Activated effector memory CD4-positive, alpha-beta T cell treated with Interleukin-2 at 50 U/mL for 16 hours (primary cell): ENCODE measurements at regions not wholly inside any gene's neighbourhood (a gene's known extent, or its start where the extent isn't known, plus 50 kb on each side); places are given as distances from the start of the nearest gene placed in this dataset.
"Not testable (repeated sequence)": the region's sequence is repeated elsewhere in the genome, so short reads cannot be mapped to it uniquely, and the experiment has no call there.

Experiments
- DNase-seq: peaks from one replicate; pipeline ENCODE4 v3.0.0-alpha.2; 2020

GRCh38 chr20:4635781-4636180 lies 50.5 kb upstream of the PRNP start:
- no peak for DNase-seq

GRCh38 chr20:4635342-4635741 lies 50.9 kb upstream of the PRNP start:
- no peak for DNase-seq

DNA sequence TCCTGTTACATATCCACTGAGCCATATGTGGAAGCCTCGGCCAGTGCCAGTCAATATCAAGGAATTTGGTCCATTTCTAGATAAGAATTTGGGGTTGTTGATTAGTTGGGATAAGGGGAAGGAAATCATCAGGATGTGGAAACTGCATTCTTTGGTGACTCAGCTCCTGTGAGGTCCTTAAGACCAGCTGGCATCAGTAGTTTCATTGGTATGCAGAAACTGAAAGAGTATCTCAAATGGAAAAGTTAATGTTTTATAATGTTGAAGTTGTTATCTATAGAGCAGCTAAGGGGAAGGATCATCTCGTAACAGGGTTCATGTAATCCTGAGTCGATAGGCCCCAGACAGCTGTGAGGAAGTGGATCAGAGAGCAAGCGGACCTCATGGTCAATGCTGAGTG lies 52.5 kb upstream of the PRNP start:
- DNase-seq, result no peak

DNA sequence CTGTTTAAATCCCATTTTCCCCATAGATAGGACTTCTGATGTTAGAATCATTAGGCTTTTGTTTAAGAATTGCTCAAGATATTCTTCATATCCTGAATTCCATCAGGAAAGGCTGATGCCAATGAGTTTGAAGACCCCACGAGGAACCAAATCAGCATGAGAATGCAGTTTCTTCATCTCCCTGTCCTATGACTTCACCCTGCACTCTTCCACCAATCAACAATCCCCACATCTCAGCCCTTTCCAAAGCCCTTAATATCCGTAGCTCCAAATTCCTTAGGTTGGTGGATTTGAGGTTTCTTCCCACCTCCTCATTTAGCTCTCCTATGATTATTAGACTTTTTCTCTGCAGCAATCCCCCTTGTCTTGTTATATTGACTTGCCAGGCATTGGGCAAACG lies 52.9 kb upstream of the PRNP start:
- DNase-seq, result no peak

DNA sequence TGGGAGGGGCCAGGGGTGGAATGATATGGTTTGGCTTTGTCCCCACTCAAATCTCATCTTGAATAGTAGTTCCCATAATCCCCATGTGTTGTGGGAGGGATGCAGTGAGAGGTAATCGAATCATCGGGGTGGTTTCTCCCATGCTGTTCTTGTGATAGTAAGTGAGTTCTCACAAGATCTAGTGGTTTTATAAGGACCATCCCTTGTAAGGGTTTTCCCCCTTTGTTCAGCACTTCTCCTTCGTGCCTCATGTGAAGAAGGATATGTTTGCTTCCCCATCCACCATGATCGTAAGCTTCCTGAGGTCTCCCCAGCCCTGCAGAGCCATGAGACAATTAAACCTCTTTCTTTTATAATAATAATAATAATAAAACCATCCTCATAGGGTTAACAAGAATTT lies 53.4 kb upstream of the PRNP start:
- DNase-seq, result no peak

DNA sequence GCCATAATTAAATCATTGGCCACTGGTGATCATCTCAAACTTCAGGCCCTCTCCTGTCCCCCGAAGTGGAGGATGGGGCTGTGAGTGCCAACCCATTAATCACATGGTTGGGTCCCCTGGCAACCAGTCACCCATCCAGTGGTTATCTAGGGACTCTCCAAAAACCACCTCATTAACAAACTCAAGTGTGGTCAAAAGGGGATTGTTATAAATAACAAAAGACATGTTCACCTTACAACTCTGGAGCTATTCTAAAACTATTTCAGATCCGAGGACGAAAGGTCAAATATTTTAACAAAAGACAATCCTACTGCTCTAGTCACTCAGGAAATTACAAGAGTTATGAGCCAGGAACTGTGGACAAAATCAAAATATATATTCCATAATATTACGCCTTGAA lies 60.0 kb upstream of the PRNP start:
- DNase-seq, result no peak

GRCh38 chr20:4625687-4626086 lies 60.6 kb upstream of the PRNP start:
- no peak for DNase-seq

- not testable (repeated sequence) for DNase-seq
These were observed 61.5 kb upstream of the PRNP start for GRCh38 chr20:4624675-4625336.

GRCh38 chr20:4619144-4619543 lies 67.1 kb upstream of the PRNP start:
- DNase-seq, result not testable (repeated sequence)

- DNase-seq, result no peak
These were observed 68.8 kb upstream of the PRNP start for GRCh38 chr20:4617484-4617883.

- no peak for DNase-seq
These were observed 69.2 kb upstream of the PRNP start for GRCh38 chr20:4617019-4617418.

GRCh38 chr20:4613718-4614620 lies 72.3 kb upstream of the PRNP start:
- DNase-seq, result peak; percentile 58

- no peak for DNase-seq
These were observed 73.1 kb upstream of the PRNP start for GRCh38 chr20:4613184-4613583.

DNA sequence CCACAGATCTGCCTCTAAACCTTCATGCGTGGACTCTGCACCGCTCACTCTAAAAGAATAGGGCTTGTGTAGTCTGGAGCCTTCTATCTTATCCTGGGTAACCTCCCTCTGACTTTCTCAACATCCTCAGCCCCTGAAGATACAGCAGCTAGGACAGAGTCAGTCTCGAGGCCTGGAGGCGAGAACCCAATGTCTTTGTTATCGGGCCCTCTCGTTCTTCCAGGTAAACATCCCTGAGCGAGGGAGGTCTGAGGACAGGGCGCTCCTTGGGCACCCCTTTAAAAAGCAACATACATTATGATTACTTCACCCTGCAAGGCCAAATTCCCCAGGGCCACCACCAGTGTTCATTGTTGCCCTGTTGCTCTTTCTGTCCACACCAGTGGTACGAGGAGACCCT lies 75.4 kb upstream of the PRNP start:
- DNase-seq, result no peak

GRCh38 chr20:4609511-4609910 lies 76.7 kb upstream of the PRNP start:
- no peak for DNase-seq

DNA sequence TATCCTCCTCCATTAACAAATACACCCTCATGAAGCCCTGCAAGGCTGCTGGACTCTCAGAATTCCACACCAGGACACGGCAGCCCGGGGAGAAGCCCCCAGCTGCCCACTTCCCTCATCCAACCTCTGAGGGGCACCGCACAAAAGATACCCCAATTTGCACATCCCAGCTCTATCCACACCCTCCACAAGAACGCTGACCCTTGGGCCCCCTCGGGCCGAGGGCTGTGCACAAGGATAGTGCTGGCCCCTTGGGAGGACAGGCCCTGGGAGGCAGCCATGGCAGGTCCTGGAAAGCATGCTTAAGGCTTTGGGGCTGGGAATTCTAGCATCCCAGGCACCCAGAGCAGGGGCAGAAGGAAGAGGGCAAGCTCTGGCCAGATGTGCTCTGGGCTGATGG lies 77.4 kb upstream of the PRNP start:
- no peak for DNase-seq

DNA sequence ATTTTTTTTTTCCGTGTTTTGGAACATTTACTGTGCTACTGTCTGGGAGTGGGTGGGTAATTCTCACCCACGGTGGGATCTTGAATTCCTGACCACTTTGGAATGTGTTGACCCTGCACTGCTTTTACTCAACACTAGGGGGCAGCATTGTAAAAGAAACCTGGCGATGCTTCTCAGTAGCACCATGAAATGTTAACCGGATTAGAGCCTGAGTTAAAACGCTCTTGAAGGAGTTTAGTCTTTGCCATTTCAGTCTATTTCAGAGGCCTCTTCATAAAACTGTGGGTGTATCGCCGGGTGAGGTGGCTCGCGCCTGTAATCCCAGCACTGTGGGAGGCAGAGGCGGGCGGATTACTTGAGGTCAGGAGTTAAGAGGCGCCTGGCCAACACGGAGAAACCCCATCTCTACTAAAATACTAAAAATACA lies 79.0 kb upstream of the PRNP start:
- DNase-seq, result peak; percentile 25

GRCh38 chr20:4606051-4606450 lies 80.2 kb upstream of the PRNP start:
- no peak for DNase-seq

GRCh38 chr20:4605166-4605565 lies 81.1 kb upstream of the PRNP start:
- no peak for DNase-seq

GRCh38 chr20:4604580-4604979 lies 81.7 kb upstream of the PRNP start:
- DNase-seq, result no peak

DNA sequence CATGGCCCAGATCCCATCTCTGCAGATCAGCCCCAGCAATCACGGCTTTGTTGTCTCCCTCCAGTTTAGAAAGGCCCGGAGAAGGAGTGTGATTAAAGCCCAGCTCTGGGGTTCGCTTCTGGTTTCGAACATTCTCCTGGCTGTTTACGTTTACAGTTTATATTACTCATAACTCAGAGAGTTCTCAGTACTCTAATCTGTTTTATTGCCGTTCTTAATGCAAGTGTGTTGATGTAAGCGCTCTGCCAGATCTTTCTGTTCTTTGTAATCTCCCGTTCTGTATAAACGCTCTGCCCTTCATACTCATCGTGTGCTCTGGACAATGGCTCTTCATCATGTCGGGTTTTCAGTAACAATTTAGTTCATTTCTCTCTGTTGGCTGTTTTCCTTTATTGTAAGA lies 82.5 kb upstream of the PRNP start:
- no peak for DNase-seq

DNA sequence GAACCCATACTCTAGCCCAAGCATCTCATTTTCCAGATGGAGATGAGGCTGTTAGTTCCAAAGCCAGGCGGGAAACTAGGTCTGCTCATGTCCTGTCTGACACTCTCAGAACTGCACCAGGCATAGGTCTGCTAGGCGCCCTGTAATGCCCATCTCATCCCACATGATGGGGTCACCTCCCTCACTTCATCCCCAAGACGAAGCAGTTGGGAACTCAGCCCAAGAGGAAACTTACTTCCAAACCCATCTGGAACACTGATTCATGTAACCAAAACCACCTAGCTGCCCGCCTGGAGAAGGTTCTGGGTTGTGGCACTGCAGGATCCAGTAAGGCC lies 84.0 kb upstream of the PRNP start:
- DNase-seq, result no peak

- DNase-seq, result no peak
These were observed 84.5 kb upstream of the PRNP start for GRCh38 chr20:4601630-4602296.
